HAP-1 (cell line): ENCODE measurements at regions not wholly inside any gene's neighbourhood (a gene's known extent, or its start where the extent isn't known, plus 50 kb on each side); places are given as distances from the start of the nearest gene placed in this dataset.
"Not testable (repeated sequence)": the region's sequence is repeated elsewhere in the genome, so short reads cannot be mapped to it uniquely, and the experiment has no call there.

Experiments
- DNase-seq, 2 experiments: peaks; one replicate each; pipeline ENCODE4 v3.0.0-alpha.2; 2016 to 2020; ENCODE audit warnings: low spot score in 2 of 2
- H3K27me3 ChIP-seq: fragments of 250-450 bp; sonication (Bioruptor Pico); 2 replicates; pipeline ENCODE4 v1.5.1; 2020; ENCODE audit warnings: low read depth, mild to moderate bottlenecking, moderate library complexity
- H3K36me3 ChIP-seq: fragments of 250-450 bp; sonication (Bioruptor Pico); replicated peaks from 2 replicates; pipeline ENCODE4 v1.5.1; 2020; ENCODE audit warnings: mild to moderate bottlenecking
- H3K4me1 ChIP-seq: fragments of 250-450 bp; sonication (Bioruptor Pico); 2 replicates; pipeline ENCODE4 v1.5.1; 2020; ENCODE audit warnings: mild to moderate bottlenecking
- H3K4me3 ChIP-seq: fragments of 250-450 bp; sonication (Bioruptor Pico); 2 replicates; pipeline ENCODE4 v1.5.1; 2020; ENCODE audit warnings: mild to moderate bottlenecking, moderate library complexity
- H3K9me3 ChIP-seq: fragments of 250-450 bp; sonication (Bioruptor Pico); 2 replicates; pipeline ENCODE4 v1.5.1; 2020; ENCODE audit warnings: mild to moderate bottlenecking, moderate library complexity
- in situ Hi-C: fragments of 300-500 bp; cut with MboI; formaldehyde crosslinking; loops from 3 replicates; pipeline ENCODE4 v1.14.3; 2020; ENCODE audit warnings: low sequenced_read_pairs, inconsistent platforms, mixed read lengths

DNA sequence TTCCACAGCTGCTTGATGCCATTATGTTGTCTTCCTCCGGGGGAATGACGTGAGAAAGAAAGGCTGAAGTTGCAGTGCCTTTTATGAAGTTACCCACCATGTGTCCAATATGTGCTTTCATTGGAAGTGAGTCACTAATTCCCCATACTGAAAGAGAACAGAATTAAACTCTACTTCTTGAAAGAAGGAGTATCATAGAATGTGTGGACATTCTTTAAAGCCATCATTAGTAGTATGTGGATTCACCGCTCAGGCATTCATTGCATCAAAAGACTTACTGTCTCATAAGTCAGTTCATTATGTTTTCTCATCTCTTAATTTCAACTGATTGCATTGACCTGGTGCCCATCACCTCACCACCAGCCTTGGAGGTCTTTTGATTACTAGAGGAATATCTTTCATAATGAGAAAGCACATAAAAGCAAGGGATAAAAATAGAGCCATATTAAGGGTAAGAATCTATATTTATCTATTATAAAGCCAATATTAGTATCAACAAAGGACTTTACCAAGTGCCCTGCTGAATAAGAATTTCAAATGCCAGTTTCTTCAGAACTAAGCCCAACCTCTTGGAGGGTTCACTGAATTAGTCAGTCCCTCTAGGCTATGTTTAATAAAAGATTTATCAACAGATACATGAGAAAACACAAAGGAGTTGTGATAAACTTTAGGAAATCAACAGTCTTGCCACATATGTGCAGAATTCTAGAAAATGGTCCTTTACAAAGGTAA lies 516.1 kb downstream of the NTRK2 start:
- no peaks in the 10 kb centered on the region for H3K36me3 ChIP-seq

GRCh38 chr9:85182383-85182782 lies 512.9 kb downstream of the NTRK2 start:
- Histone ChIP-seq H3K27me3 (no peaks in the 10 kb centered on the region), H3K36me3 (no peaks in the 10 kb centered on the region), H3K4me1 (peaks cover 2% of the 10 kb centered on the region), H3K4me3 (no peak overlapping the region), H3K9me3 (no peaks in the 10 kb centered on the region)
- in situ Hi-C loops = no loop called here
- no peak for DNase-seq

More for the DNA sequence above, 516.1 kb downstream of the NTRK2 start:
- in situ Hi-C loops = no loop called here
- H3K4me1 ChIP-seq = no peaks in the 10 kb centered on the region
- no peak overlapping the region for H3K4me3 ChIP-seq
- no peak for DNase-seq
- H3K9me3 ChIP-seq = no peaks in the 10 kb centered on the region
- H3K27me3 ChIP-seq = no peaks in the 10 kb centered on the region

DNA sequence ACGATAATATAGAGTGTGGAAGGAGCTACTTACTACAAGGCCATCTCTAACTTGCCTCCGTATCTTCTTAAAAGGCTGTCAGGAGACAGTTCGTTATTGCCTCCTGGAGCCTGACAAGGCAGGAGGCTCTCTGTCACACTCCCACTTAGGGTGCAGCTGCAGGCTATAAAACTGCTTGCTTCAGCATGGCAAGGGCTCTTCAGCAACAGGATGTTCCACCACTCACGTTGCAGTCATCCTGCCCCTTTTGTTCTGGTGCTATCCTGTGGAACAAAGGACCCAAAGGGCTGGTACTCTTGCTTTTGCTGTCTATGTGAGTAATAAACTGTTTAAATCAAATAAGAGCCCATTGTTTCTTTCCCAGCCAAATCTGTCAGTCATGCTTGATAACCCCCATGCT lies 508.9 kb downstream of the NTRK2 start:
- in situ Hi-C loops = no loop called here
- DNase-seq = peak in 1 of 2 experiments; percentile 8
- H3K4me3 ChIP-seq = no peak overlapping the region
- no peaks in the 10 kb centered on the region for H3K9me3 ChIP-seq
- peaks cover 3% of the 10 kb centered on the region for H3K4me1 ChIP-seq
- no peaks in the 10 kb centered on the region for H3K27me3 ChIP-seq
- H3K36me3 ChIP-seq = no peaks in the 10 kb centered on the region

- H3K4me1 ChIP-seq = peaks cover 3% of the 10 kb centered on the region
- in situ Hi-C loops = no loop called here
- H3K9me3 ChIP-seq = no peaks in the 10 kb centered on the region
- no peaks in the 10 kb centered on the region for H3K27me3 ChIP-seq
- no peaks in the 10 kb centered on the region for H3K36me3 ChIP-seq
- no peak for DNase-seq
- H3K4me3 ChIP-seq = no peak overlapping the region
Measured at GRCh38 chr9:85173967-85174366, 504.4 kb downstream of the NTRK2 start.

DNA sequence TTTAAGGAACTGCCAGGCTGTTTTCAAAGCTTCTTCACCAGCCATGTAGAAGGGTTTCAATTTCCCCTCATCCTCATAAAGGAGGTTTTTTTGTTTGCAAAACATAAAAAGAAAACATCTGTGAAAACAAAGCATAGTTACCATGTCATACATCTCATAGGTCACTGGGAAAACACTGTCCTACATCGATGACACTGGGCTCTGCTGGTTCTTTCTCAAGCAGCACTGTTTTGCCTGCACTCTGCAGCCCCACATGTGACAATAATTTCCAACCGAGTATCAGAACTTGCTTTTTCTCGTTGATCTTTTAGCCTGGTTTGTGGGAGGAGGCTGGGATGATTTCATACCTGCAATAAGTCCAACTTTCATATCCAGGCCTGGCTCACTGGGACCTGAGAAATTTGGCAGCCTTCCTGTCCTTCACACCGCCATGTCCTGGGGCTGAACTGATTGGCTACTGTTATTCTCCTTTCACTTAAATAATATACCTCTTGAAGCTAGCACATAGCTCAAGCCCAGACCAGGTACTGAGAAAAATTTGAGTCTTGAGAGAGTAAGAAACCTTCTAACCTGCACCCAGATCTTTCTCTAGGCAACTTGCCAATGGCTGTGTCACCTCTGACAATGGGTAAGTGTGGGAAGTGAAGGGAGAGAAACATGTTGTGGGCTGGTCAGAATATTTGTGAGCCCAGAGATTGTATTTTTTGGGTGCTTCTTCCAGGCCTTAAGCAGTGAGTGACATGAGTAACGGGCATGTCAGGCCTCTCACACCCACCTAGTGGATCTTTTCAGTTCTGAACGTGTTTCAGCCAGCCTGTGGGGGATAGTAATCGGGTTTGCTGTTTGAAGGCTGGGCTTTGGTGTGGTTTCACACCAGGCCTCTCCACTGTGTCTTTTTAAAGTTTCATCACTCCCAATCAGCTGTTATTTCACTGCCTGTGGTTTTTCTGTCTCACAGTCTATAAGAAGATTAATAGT lies 502.8 kb downstream of the NTRK2 start:
- in situ Hi-C loops = no loop called here
- no peak for DNase-seq
- Histone ChIP-seq H3K4me1 (peaks cover under 1% of the 10 kb centered on the region), H3K36me3 (no peaks in the 10 kb centered on the region), H3K4me3 (no peak overlapping the region), H3K9me3 (no peaks in the 10 kb centered on the region), H3K27me3 (no peaks in the 10 kb centered on the region)

DNA sequence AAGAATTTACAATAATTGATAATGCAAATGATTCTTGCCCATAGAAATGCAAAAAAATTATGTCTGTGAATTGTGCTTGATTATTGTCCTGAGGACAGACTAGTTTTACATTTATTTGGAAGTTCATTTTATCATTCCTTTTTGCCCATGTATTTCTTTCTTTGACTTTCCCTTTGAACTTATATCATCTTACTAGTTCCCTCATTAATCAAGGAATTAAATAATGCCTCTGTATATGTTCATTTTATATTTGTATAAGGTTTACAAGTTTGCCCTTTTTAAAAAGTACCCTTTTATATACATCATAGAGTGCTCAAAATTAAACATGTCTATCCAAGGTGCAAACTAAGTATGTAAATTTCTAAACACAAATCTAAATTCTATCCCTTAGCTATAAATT lies 501.6 kb downstream of the NTRK2 start:
- in situ Hi-C loops = no loop called here
- Histone ChIP-seq H3K36me3 (no peaks in the 10 kb centered on the region), H3K4me1 (no peaks in the 10 kb centered on the region), H3K4me3 (no peak overlapping the region), H3K27me3 (no peaks in the 10 kb centered on the region), H3K9me3 (no peaks in the 10 kb centered on the region)
- no peak for DNase-seq

DNA sequence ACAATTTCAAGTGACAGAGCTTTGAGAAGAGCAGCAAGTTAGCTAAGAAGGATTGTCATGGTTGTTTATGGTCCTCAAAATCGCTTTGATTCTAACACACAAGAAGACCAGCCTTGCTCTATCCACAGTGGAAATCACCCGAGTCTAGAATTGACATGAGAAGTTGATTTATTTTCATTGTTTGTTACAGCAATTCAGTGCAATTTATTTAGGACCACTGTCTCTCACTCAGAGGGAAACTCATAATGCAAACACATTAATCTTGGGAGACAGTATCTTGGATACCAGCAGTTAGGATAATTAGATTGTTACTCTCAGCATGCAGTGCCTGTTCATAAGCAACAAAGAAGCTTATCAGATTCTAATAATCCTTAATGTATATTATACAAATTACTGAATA lies 498.9 kb downstream of the NTRK2 start:
- Histone ChIP-seq H3K36me3 (no peaks in the 10 kb centered on the region), H3K4me3 (no peak overlapping the region), H3K27me3 (no peaks in the 10 kb centered on the region), H3K4me1 (no peaks in the 10 kb centered on the region), H3K9me3 (no peaks in the 10 kb centered on the region)
- in situ Hi-C loops = no loop called here
- no peak for DNase-seq

DNA sequence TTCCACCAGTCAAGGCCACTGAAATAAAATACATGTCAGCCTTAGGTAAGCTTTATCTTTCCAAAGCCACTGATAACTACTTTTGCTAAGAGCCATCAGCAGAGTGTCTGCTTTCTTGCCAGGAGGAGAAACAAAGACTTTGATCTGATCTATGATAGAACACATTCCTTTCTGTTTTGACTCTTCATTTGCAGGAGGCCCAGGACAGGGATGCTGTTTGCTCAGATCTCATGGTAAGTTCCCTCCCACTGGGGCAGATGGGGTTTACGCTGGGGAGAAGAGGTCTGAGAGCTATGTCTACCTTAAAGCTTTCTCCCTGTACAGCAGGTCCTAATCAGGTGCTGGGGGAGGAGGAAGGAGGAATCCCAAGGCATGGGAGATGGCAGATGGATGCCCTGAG lies 497.6 kb downstream of the NTRK2 start:
- no peaks in the 10 kb centered on the region for H3K9me3 ChIP-seq

GRCh38 chr9:85163825-85164224 lies 494.3 kb downstream of the NTRK2 start:
- H3K4me3 ChIP-seq = no peak overlapping the region
- no peaks in the 10 kb centered on the region for H3K4me1 ChIP-seq
- DNase-seq = no peak
- no peaks in the 10 kb centered on the region for H3K9me3 ChIP-seq
- H3K27me3 ChIP-seq = no peaks in the 10 kb centered on the region
- H3K36me3 ChIP-seq = no peaks in the 10 kb centered on the region
- in situ Hi-C loops = no loop called here

More for the DNA sequence above, 497.6 kb downstream of the NTRK2 start:
- Histone ChIP-seq H3K36me3 (no peaks in the 10 kb centered on the region), H3K4me3 (no peak overlapping the region), H3K4me1 (no peaks in the 10 kb centered on the region), H3K27me3 (no peaks in the 10 kb centered on the region)
- in situ Hi-C loops = no loop called here
- no peak for DNase-seq

- in situ Hi-C loops = no loop called here
- H3K4me3 ChIP-seq = no peak overlapping the region
- DNase-seq = no peak
- no peaks in the 10 kb centered on the region for H3K27me3 ChIP-seq
- no peaks in the 10 kb centered on the region for H3K36me3 ChIP-seq
- no peaks in the 10 kb centered on the region for H3K4me1 ChIP-seq
- H3K9me3 ChIP-seq = no peaks in the 10 kb centered on the region
Measured at GRCh38 chr9:85163415-85163814, 493.9 kb downstream of the NTRK2 start.

DNA sequence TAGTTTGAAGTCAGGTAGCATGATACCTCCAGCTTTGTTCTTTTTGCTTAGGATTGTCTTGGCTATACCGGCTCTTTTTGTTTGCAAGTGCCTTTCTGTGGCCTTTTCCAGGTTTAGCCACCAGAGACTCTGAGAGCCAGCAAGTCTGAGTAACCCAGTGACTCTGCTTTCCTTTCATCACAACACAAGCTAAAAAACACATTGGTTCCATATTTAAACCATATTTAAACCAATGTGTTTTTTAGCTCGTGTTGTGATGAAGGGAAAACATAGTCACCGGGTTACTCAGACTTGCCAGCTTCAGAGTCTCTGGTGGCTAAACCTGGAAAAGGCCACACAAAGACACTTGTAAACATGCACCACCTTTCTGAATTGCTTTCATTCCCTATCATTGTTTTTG lies 493.3 kb downstream of the NTRK2 start:
- Histone ChIP-seq H3K4me1 (no peaks in the 10 kb centered on the region), H3K27me3 (no peaks in the 10 kb centered on the region), H3K9me3 (no peaks in the 10 kb centered on the region), H3K4me3 (no peak overlapping the region), H3K36me3 (no peaks in the 10 kb centered on the region)
- no peak for DNase-seq
- in situ Hi-C loops = no loop called here

DNA sequence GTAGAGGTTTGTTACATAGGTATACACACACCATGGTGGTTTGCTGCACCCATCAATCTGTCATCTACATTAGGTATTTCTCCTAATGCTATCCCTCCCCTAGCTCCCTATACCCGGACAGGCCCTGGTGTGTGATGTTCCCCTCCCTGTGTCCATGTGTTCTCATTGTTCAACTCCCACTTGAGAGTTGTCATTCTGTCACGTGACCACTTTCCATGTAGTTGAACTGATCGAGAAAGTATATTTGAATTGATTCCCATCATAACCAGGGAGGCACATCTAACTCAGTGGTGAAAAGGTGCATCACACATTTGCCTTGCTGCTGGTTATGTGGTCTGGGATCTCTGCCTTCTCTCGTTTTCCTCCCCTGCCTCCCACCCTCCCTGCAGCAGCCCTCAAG lies 491.4 kb downstream of the NTRK2 start:
- in situ Hi-C loops, H3K4me3 ChIP-seq, H3K9me3 ChIP-seq, DNase-seq, H3K36me3 ChIP-seq, H3K27me3 ChIP-seq, H3K4me1 ChIP-seq: not testable (repeated sequence)

DNA sequence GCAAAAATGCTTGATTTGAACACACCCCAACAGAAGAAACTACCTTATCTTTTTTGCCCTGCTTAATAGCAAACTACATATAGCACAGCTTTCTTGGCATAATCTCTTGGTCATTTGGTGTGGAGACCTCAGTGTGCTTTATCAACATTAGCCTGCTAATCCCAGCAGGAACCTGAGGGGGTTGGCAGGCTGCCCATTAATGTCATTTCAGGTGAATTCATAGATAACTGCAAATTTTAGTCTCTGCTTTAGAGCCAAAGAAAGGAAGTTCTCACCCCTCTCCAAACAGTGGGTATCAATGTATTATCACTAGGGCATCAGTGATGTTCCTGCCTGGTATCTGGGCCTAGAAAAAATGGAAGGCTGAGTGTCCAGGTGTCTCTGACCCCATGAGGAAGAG lies 489.0 kb downstream of the NTRK2 start:
- H3K9me3 ChIP-seq = no peaks in the 10 kb centered on the region
- in situ Hi-C loops = no loop called here
- no peak overlapping the region for H3K4me3 ChIP-seq
- no peaks in the 10 kb centered on the region for H3K36me3 ChIP-seq
- H3K4me1 ChIP-seq = no peaks in the 10 kb centered on the region
- no peaks in the 10 kb centered on the region; the same call in 1 of the 2 replicates for H3K27me3 ChIP-seq
- DNase-seq = no peak

- Histone ChIP-seq H3K9me3 (no peaks in the 10 kb centered on the region), H3K4me1 (no peaks in the 10 kb centered on the region), H3K4me3 (no peak overlapping the region), H3K27me3 (no peaks in the 10 kb centered on the region; the same call in 1 of the 2 replicates), H3K36me3 (no peaks in the 10 kb centered on the region)
- in situ Hi-C loops = no loop called here
- no peak for DNase-seq
Measured at GRCh38 chr9:85157772-85158171, 488.2 kb downstream of the NTRK2 start.
